Bronchial epithelial cell (primary cell): ENCODE measurements at regions not wholly inside any gene's neighbourhood (a gene's known extent, or its start where the extent isn't known, plus 50 kb on each side); places are given as distances from the start of the nearest gene placed in this dataset.

ENCODE experiments used
- DNase-seq: peaks from one replicate; pipeline ENCODE4 v3.0.0-alpha.2; 2010; ENCODE audit warnings: low read depth
- FAIRE-seq: peaks from 2 replicates; lab custom pipeline; 2011; peaks lifted over from hg19 to GRCh38; lab: Jason Lieb, UNC
- H3K27me3 ChIP-seq: 2 replicates; pipeline ENCODE4 v1.5.1; 2011; ENCODE audit warnings: low read length; ENCODE audit not compliant: control insufficient read depth, insufficient read depth
- H3K36me3 ChIP-seq: 2 replicates; pipeline ENCODE4 v1.5.1; 2011; ENCODE audit warnings: low read length; ENCODE audit not compliant: control insufficient read depth, insufficient read depth
- H3K4me3 ChIP-seq: 2 replicates; pipeline ENCODE4 v1.5.1; 2011; ENCODE audit warnings: mild to moderate bottlenecking, low read depth, low read length, control low read depth
- TF ChIP-seq, protein P1 (sequence below): IDR thresholded peaks from 2 replicates; pipeline ENCODE4 v1.5.1; 2011; ENCODE audit warnings: mild to moderate bottlenecking, moderate library complexity, low read length, control low read depth, inconsistent platforms; ENCODE audit not compliant: insufficient read depth, severe bottlenecking

DNA sequence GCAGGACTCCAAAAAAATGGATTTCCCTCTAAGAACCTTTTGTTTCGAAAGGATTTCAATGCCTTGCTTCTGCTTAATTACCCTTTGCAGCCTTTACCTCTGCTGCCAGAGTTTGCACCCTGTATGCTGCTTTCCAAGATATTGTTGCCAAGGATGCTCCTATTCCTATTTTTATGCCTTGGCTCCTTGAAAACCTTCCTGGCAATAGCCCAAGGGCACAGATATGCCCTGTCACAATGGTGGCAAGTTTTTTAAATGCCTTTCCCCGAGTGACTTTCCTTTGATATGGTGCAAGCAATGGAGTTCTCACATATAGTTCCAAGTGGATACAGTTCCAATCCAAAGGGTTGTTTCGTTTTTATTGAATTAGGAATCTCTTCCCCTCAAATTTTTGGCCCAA, 1983.0 kb downstream of the MRPL39 start:
- TF ChIP-seq, protein P1, sequence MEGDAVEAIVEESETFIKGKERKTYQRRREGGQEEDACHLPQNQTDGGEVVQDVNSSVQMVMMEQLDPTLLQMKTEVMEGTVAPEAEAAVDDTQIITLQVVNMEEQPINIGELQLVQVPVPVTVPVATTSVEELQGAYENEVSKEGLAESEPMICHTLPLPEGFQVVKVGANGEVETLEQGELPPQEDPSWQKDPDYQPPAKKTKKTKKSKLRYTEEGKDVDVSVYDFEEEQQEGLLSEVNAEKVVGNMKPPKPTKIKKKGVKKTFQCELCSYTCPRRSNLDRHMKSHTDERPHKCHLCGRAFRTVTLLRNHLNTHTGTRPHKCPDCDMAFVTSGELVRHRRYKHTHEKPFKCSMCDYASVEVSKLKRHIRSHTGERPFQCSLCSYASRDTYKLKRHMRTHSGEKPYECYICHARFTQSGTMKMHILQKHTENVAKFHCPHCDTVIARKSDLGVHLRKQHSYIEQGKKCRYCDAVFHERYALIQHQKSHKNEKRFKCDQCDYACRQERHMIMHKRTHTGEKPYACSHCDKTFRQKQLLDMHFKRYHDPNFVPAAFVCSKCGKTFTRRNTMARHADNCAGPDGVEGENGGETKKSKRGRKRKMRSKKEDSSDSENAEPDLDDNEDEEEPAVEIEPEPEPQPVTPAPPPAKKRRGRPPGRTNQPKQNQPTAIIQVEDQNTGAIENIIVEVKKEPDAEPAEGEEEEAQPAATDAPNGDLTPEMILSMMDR = no peak
- no peaks in the 10 kb centered on the region for H3K36me3 ChIP-seq
- DNase-seq (no peak), FAIRE-seq (no peak)
- no peaks in the 10 kb centered on the region for H3K27me3 ChIP-seq
- H3K4me3 ChIP-seq = no peak overlapping the region

DNA sequence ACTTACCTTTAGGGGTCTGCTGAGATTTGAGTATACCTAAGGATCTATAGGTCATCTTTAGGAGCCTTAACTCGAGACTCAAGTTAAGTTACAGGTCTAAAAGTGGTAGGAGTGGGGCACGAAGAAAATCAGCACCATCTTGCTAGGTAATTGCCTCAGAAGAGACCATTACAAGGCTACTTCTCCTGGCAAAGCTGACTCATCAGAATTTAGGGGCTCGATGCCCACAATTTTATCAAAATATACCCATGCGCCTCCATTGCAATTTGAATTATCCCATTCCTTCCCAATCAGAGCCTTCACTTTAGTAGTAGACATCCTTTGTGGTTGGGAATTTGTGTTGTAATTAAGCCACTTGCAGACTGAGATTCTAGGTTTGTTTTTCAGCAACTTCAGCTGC, 1994.3 kb downstream of the MRPL39 start:
- FAIRE-seq (no peak), DNase-seq (no peak)
- Histone ChIP-seq H3K4me3 (no peak overlapping the region), H3K36me3 (no peaks in the 10 kb centered on the region), H3K27me3 (no peaks in the 10 kb centered on the region)
- TF ChIP-seq, protein P1 = no peak

DNA sequence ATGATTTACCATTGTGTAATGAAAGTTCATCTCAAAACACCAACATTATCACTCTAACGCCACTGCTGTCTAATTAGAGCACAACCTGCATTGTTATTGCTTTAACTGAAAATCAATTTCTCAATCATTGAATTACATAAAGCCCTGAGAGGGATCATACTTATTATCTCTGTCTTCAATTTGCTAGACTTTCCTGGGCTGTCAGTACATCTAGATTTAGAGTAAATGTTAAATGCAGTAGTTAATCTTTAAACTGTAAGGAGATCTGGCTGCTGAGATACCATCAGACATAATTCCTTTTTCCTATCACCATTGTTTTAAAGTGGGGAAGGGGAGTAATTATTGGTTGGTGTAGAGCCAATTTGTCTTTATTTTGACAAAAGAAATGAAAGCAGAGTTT, 1995.1 kb downstream of the MRPL39 start:
- no peak for FAIRE-seq
- no peak for DNase-seq
- Histone ChIP-seq H3K4me3 (no peak overlapping the region), H3K36me3 (no peaks in the 10 kb centered on the region), H3K27me3 (no peaks in the 10 kb centered on the region)
- TF ChIP-seq, protein P1 = no peak

DNA sequence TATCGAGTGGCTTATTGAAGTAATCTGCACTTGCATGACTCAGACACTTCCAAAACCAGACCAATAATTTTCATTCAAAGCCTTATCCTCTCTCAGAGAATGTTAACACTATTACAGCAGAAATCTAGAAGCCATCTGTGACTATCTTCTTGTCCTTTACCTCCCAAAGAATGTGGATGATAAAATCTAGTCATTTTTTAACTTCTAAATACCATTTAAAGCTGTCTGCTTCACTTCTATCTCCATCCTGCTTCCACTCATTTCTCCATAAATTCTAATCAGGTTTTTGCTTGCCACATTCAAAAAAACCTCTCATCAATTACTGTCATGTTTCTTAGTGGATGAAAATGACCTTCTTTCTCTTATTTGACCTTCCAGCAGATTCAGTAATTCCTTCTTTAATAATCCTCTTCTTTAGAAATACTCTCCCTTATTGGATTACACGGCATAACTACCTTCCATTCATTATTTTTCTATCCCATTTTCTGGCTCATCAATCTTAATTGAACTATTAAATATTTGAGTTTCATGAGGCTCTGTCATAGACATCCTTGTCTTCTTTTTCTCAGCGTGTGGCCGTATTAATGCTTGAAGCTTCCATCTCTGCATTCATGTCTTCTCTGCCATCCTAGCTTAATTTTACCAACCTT, 1999.4 kb downstream of the MRPL39 start:
- no peaks in the 10 kb centered on the region for H3K36me3 ChIP-seq
- H3K27me3 ChIP-seq = no peaks in the 10 kb centered on the region
- FAIRE-seq (no peak), DNase-seq (no peak)
- H3K4me3 ChIP-seq = no peak overlapping the region
- TF ChIP-seq, protein P1 = no peak

DNA sequence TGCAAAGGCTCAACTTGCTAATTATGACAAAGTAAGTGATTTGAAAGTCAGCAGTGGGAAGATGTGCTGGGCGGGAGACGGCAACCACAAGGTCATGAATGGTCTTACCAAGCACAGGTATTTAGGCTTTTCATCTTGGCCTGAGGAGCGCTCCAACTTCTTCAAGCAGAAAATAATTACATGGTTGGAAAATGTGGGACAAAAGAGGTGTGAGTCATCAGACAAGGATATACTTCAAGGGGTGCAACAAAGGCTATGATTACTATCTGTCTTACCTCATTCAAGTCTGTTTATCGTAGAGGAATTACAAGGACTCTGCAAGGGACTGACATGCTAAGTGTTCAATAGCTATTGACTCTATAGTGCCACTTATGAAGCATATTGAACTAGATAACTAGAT, 2005.7 kb downstream of the MRPL39 start:
- no peak for FAIRE-seq
- TF ChIP-seq, protein P1 = no peak

DNA sequence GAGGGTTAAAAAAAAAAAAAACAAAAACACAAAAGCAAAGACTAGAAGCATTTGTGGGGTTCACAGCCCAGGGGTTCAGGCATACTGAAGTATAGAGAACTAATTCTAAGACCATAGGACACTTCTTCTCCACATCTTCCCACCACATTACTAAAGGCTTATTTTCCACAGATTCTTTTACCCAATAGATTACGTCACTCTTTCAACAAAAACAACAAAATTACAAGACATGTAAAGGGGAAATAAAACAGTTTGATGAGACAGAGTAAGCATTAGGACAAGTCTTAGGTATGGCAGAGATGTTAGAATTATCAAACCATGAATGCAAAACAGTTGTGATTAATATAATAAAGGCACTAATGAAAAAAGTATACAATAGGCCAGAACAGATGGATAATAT, 2013.7 kb downstream of the MRPL39 start:
- Histone ChIP-seq H3K36me3 (no peaks in the 10 kb centered on the region), H3K4me3 (no peak overlapping the region), H3K27me3 (no peaks in the 10 kb centered on the region)
- TF ChIP-seq, protein P1 = no peak
- no peak for FAIRE-seq
- no peak for DNase-seq

More for the DNA sequence above, 2005.7 kb downstream of the MRPL39 start:
- Histone ChIP-seq H3K4me3 (no peak overlapping the region), H3K27me3 (no peaks in the 10 kb centered on the region), H3K36me3 (no peaks in the 10 kb centered on the region)
- DNase-seq = no peak
